KMS-11 (cell line): ENCODE measurements at regions not wholly inside any gene's neighbourhood (a gene's known extent, or its start where the extent isn't known, plus 50 kb on each side); places are given as distances from the start of the nearest gene placed in this dataset.

Experiments
- H2AFZ ChIP-seq: fragments of 200-600 bp; sonication (generic); 2 replicates; pipeline ENCODE4 v1.6.1; 2016; ENCODE audit warnings: antibody characterized with exemption, mixed run types, low read depth
- H3K27ac ChIP-seq: fragments of 200-600 bp; sonication (generic); 2 replicates; pipeline ENCODE4 v1.6.1; 2016; ENCODE audit warnings: mild to moderate bottlenecking, mixed run types
- H3K27me3 ChIP-seq: fragments of 200-600 bp; sonication (generic); 2 replicates; pipeline ENCODE4 v1.6.1; 2017; ENCODE audit warnings: mild to moderate bottlenecking, low read depth, mixed run types, moderate library complexity; ENCODE audit not compliant: insufficient read depth
- H3K36me3 ChIP-seq: fragments of 200-600 bp; sonication (generic); 2 replicates; pipeline ENCODE4 v1.6.1; 2017; ENCODE audit warnings: mild to moderate bottlenecking, mixed run types; ENCODE audit not compliant: insufficient read depth
- H3K4me1 ChIP-seq: fragments of 200-600 bp; sonication (generic); 2 replicates; pipeline ENCODE4 v1.6.1; 2016; ENCODE audit warnings: mild to moderate bottlenecking, low read depth, mixed run types; ENCODE audit not compliant: poor library complexity, severe bottlenecking
- H3K4me2 ChIP-seq: fragments of 200-600 bp; sonication (generic); 2 replicates; pipeline ENCODE4 v1.7.0; 2016; ENCODE audit warnings: mild to moderate bottlenecking, mixed run types
- H3K4me3 ChIP-seq: fragments of 200-600 bp; sonication (generic); IDR thresholded peaks from 2 replicates; pipeline ENCODE4 v1.6.1; 2017; ENCODE audit warnings: low read depth, low read length, mixed read lengths; ENCODE audit not compliant: insufficient read depth
- H3K79me2 ChIP-seq: fragments of 200-600 bp; sonication (generic); 2 replicates; pipeline ENCODE4 v1.6.1; 2016; ENCODE audit warnings: low read depth, mixed run types; ENCODE audit not compliant: insufficient read depth
- H3K9ac ChIP-seq: fragments of 200-600 bp; sonication (generic); 2 replicates; pipeline ENCODE4 v1.6.1; 2016; ENCODE audit warnings: mild to moderate bottlenecking, mixed run types
- H4K20me1 ChIP-seq: fragments of 200-600 bp; sonication (generic); 2 replicates; pipeline ENCODE4 v1.6.1; 2016; ENCODE audit warnings: mild to moderate bottlenecking, mixed run types; ENCODE audit not compliant: insufficient read depth
- CTCF ChIP-seq: fragments of 200-600 bp; sonication (generic); conservative IDR thresholded peaks from 2 replicates; pipeline ENCODE4 v1.6.1; 2017; ENCODE audit warnings: low read depth, mild to moderate bottlenecking, antibody characterized with exemption, low read length, moderate library complexity, mixed read lengths

GRCh38 chr11:129324533-129325175, 51.0 kb upstream of the BARX2 start:
- Histone ChIP-seq H3K4me3 (no peak overlapping the region), H4K20me1 (no peaks in the 10 kb centered on the region), H3K27ac (no peak overlapping the region), H2AFZ (no peak overlapping the region), H3K27me3 (no peaks in the 10 kb centered on the region), H3K4me2 (no peak overlapping the region), H3K36me3 (no peaks in the 10 kb centered on the region), H3K4me1 (no peaks in the 10 kb centered on the region), H3K9ac (no peak overlapping the region), H3K79me2 (no peaks in the 10 kb centered on the region)
- TF ChIP-seq CTCF: no peak

- H3K4me2 ChIP-seq: no peak overlapping the region
Observed at GRCh38 chr11:129323896-129324502, 51.6 kb upstream of the BARX2 start.

GRCh38 chr11:129322941-129323340, 52.7 kb upstream of the BARX2 start:
- H4K20me1 ChIP-seq: no peaks in the 10 kb centered on the region
- no peak for TF ChIP-seq CTCF
- H3K9ac ChIP-seq: no peak overlapping the region
- H3K36me3 ChIP-seq: no peaks in the 10 kb centered on the region
- H3K4me1 ChIP-seq: no peaks in the 10 kb centered on the region
- no peak overlapping the region for H3K4me3 ChIP-seq
- no peaks in the 10 kb centered on the region for H3K79me2 ChIP-seq
- H3K4me2 ChIP-seq: no peak overlapping the region
- no peak overlapping the region for H2AFZ ChIP-seq
- H3K27ac ChIP-seq: no peak overlapping the region
- no peaks in the 10 kb centered on the region for H3K27me3 ChIP-seq

More at GRCh38 chr11:129323896-129324502, 51.6 kb upstream of the BARX2 start:
- no peaks in the 10 kb centered on the region for H3K4me1 ChIP-seq
- TF ChIP-seq CTCF: no peak
- H2AFZ ChIP-seq: no peak overlapping the region
- no peaks in the 10 kb centered on the region for H3K79me2 ChIP-seq
- H3K4me3 ChIP-seq: no peak overlapping the region
- no peaks in the 10 kb centered on the region for H4K20me1 ChIP-seq
- no peak overlapping the region for H3K9ac ChIP-seq
- H3K27me3 ChIP-seq: no peaks in the 10 kb centered on the region
- H3K27ac ChIP-seq: no peak overlapping the region
- H3K36me3 ChIP-seq: no peaks in the 10 kb centered on the region

- Histone ChIP-seq H3K4me2 (no peak overlapping the region), H3K27me3 (no peaks in the 10 kb centered on the region), H2AFZ (no peak overlapping the region), H3K4me1 (no peaks in the 10 kb centered on the region), H3K36me3 (no peaks in the 10 kb centered on the region), H3K9ac (no peak overlapping the region), H3K4me3 (no peak overlapping the region), H4K20me1 (no peaks in the 10 kb centered on the region), H3K27ac (no peak overlapping the region), H3K79me2 (no peaks in the 10 kb centered on the region)
- TF ChIP-seq CTCF: no peak
Observed at GRCh38 chr11:129321076-129321475, 54.6 kb upstream of the BARX2 start.
